GM21360 (cell line): ENCODE measurements at regions not wholly inside any gene's neighbourhood (a gene's known extent, or its start where the extent isn't known, plus 50 kb on each side); places are given as distances from the start of the nearest gene placed in this dataset.

Experiments
- ATAC-seq: cut with Tn5 transposase; IDR thresholded peaks from one replicate; pipeline ENCODE4 v1.9.1; 2021; ENCODE audit warnings: mild to moderate bottlenecking, moderate library complexity; ENCODE audit not compliant: unreplicated experiment

DNA sequence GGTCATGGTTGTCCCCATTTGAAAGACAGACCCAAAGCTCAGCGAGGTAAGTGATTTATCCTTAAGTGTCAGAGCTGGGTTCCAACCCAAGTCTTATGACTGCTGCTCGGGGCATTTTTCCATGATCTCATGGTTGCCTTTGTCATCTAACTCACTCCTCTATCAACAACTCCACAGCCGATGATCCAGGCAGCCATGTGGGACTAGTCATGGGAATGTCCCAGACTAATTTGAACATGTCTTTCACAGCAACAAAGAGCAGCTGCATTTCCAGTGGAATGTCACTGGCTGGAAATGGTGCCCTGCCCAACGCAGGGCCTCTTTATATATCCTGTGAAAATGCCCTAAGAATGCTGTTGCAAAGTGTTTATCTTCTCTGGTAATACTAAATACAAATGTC is 284.8 kb upstream of the PPARGC1A start:
- ATAC-seq: no peak

DNA sequence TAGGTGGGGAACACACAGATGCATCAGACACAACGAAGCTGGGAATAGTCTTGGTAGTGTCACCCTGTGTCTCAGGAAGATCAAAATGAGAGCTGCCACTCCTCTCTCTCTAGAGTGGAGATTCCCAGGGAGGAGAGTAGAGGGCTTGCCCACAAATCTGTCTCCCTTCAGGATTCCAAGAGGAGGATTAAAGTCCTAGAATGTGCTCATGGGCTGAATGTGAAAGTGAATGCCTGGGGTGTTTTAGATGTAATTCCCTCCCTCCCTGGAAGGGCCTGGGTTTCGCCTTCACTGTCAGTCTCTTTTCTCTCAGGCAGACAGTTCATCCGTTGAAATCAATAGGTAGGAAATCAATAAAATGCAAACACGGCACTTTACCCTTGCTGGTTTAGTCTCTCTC is 282.6 kb upstream of the PPARGC1A start:
- ATAC-seq: no peak

DNA sequence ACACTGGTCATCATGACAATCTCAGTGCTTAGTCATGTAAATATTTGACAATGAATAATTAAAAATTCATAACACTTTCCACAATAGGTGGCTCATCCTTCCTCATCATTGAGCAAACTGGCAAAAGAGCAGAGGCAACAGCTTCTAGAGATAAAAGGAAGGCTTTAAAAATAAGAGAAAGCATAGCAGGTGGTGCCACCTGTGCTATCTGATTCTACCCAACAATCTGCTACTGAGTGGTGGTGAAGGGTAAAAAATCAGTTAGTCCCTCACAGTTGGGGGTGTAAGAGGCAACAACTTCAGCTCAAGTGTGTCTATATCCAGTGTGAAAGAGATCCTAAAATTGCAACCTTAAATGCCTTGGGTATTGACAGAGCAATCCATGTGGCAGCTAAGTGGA is 280.1 kb upstream of the PPARGC1A start:
- no peak for ATAC-seq

DNA sequence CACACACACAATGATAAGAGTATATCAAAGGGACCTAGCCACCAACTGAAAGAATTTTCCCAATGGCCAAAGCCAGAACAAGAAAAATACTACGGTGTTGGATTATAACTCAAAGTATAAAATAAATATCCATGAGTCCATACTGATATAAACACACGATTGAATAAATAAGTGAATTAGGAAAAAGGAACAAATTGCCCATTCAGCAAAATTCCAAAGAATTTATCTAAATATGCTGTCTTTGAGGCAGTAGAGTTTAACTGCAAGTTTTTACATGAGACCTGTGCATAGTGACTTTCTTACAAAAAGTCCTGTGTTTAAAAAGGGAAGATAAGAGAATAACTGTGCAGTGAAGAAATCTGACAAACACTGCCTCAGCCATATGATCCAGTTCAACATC is 278.8 kb upstream of the PPARGC1A start:
- no peak for ATAC-seq

DNA sequence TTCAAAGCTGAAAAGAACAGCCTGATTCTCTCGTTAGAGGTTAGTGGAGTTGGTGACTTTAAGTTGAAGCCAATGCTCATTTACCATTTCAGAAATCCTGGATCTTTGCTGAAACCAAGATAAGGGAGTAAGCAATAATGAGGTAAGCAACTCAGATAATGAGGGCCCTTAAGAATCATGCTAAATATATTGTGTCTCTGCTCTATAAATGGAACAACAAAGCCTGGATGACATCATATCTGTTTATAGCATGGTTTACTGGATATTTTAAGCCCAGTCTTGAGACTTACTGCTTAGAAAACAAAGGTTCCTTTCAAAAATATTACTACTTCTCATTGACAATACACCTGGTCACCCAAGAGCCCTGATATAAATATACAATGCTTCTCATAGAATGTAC is 276.7 kb upstream of the PPARGC1A start:
- no peak for ATAC-seq

DNA sequence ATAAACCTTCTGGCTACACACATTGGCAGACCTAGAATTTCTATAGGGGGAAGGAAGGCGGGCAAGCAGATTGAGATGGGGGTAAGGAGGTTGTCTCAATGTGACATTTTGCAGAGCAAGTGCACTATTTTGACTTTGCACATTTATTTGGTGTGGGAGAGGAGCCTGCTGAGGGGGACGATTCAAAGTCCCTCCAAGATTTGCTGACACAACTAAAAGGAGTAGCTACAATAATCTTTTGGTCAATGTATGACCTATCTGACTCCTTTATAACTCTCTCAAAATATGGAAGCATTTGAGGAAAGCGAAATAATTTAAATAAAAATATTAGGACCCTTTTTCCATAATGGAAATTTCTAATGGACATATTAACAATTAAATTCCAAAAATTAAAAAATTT is 274.9 kb upstream of the PPARGC1A start:
- ATAC-seq: no peak

DNA sequence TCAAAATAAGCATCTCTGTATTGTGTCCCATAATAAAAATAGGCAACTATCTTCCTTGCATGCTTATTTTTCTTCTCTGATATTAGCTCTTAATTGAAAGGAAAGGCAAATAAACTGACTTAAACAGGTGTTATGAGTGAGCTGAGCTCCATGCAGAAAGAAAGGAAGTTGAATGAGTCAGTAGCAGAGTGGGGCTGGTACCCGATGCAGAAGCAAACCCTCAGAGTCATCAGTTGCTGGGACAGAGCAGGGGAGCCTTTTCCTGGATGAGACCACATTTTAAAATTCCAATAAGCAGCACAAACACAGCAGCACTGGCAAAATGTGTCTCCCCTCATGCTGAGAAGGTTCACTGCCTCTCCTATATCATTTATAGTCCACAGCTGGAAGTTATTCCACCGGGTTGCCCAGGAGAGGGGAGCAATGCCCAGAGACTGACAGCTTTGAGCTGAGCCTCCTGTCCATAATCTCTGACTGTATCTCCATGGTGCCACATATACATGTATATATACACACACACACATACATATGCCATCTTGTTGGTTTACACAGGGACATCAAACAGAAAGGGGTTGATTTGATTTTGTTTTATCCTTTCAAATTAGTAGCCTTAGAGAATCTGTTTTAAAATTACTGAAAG is 274.3 kb upstream of the PPARGC1A start:
- ATAC-seq: no peak

DNA sequence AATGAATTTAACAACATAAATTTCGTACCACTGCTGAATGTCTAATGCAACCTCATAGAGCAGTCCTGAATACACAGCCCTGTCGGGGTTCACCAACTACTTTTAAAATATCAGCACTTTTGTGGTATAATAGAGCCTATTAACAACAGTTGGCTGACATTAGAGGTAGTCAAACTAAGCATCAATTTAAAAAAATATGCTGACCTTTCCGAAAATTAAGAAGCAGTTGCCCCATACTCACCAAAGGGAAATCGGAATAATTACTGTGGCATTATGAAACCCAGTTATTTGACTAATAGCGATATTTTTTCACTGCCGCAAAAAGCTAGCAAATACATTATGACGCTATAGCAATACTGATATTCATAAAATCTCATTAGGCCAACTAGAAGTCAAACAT is 273.5 kb upstream of the PPARGC1A start:
- ATAC-seq: no peak

DNA sequence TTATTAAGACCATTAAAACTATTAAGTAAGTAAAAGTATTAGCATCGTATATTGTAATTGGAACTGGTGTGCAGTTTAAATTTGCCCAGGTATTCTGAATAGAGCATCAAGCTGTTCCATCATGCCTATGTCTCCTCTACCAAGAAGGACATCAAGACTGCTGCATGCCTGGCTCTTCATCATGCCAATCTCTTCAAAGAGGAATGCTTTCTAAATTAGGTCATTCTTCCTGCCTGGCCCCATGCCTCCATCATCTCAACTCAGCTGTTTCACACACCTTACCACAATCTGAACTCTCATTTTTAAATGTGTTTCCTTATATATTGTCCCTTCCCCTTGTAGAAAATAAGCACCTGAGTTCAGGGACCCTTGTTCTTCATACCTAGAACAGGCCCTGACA is 270.5 kb upstream of the PPARGC1A start:
- ATAC-seq: no peak

DNA sequence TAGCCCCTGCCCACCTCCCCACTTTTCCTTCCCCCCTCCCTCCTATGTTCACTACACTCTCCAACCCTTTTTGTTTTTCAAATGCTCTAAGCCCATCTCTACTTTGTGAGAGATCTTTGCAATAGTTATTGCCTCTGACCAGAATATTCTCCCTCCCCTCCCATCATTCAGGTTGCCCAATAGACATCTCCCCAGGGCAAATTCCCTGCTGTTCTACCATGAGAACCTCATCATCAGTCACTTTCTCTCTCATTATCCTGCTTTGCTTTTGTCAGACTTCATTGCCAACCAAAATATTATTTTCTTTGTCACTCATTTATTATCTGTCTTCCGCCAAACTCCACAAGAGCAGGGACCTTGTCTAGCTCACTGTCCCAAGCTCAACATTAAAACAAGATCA is 268.2 kb upstream of the PPARGC1A start:
- no peak for ATAC-seq

DNA sequence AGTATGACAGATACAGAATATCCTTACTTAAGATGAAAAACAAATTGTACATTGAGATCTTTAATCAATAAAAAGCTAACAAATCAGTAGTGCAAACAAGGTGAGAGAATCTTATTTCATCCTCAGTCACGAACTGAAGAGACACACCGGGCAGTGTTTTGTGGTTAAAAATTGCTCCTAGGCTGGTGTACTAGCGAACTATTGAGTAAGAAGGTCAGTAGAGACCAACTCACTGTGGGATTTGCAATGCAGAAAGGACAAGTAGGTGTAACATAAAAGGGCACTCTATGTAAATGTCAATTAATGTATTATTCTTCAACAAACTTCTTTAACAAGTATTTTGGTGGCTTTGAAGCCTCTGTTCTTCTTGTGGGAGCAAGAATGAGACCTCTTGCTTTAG is 260.2 kb upstream of the PPARGC1A start:
- ATAC-seq: no peak

DNA sequence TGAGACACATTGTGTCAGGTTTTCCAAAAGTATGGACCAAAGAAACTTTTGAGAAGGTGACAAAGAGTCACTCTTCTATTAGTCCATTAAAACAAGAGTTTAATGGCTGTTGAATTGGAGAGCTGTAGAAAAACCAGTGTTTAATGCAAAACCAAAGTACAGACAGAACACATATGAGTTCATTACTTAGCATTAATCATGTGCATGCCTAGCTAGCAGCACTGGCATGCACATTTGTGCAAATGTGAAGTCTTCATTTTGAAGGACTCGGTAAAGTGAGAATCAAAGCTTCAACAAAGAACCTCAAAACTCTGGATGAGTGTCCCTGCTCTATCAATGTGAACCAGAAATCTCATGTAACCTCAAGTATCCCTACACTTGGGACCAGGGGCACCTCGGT is 256.3 kb upstream of the PPARGC1A start:
- ATAC-seq: no peak

DNA sequence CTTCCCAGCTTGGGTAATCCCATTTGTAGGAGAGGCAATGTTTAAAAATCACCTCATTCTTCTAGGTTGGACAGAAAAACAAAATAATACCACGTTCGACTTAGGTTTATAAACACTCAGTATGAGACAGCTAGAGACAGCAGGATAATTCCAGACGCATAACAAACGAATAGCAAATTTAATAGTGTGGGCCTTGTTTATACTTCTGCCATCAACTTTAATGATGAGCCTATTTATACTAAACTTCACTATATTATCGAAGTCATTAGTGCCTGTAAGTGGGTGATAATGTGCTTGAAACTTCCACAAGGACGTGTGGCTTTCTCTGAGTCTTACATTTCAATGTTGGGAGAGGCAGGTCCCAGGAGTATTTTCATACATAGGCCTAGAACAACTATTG is 255.7 kb upstream of the PPARGC1A start:
- no peak for ATAC-seq

DNA sequence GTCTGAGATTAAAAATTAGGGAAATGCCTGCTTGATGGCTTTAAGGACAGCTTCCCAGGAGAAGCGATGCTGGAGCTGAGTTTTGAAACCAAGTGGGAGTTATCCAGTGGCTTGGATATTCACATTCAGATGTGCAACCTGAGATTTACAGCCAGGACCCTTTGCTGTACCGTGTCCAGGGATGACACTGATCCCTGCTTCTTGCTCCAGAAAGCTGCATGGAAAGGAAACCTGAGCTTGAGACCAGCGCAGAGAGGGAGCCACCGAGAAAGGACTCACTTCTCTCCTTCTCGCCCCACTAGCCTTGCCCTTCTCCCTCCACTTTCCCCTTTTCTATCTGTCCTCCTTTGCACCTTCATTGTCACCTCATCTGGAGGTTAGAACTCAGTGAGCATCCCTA is 254.5 kb upstream of the PPARGC1A start:
- no peak for ATAC-seq

DNA sequence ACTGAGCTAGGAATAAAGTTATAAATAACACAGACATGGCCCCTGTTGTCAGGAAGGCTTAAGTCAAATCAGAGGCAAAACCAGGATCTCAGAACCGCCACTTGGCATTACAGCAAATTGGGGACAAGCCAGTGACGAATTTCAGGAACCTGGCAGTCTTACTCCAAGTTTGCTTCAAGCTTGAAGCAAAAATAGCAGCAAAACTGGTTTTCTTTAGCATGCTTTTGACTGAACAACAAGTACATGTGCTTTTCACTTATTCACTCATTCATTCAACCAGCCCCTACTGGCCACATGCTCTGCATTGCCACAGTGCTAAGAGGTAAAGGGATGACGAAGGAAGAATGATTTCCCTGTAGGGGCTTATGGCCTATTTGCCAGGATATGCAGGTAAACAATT is 253.9 kb upstream of the PPARGC1A start:
- no peak for ATAC-seq

DNA sequence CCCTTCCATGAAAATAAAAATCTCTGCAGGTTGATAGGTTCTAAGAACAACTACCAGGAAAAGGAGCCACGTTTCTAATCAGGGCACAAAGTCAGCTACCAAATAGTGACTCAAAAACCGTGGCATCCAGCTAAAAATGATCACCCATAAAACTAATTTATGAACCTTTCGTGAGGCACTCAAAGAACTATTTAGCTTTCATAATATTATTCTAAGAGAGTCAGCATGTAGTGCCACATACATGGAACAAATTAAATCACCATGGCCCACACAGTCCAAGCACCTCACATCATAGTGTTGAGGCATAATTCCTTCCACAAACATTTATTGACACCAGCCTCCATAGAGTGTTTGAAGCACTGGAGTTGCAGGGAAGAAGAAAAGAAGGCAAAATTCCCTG is 252.0 kb upstream of the PPARGC1A start:
- no peak for ATAC-seq

DNA sequence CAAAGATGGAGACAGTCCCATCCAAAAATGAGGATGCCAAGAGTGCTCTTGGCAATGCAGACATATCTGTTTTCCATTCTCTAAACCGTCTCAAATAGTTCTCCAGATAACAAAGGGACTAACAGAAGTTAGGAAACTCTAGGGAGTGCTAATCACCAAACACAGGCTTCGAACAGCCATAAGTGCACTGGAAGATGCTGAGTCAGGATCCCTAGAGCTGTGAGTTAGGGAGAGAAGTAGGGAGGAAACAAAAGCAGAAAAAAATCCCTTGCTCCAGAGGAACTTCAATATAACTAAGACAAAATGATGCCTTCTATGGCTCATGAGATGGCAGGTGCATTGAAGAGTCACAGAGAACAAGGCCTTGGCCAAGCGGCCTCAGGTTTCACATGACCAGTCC is 251.0 kb upstream of the PPARGC1A start:
- ATAC-seq: no peak

DNA sequence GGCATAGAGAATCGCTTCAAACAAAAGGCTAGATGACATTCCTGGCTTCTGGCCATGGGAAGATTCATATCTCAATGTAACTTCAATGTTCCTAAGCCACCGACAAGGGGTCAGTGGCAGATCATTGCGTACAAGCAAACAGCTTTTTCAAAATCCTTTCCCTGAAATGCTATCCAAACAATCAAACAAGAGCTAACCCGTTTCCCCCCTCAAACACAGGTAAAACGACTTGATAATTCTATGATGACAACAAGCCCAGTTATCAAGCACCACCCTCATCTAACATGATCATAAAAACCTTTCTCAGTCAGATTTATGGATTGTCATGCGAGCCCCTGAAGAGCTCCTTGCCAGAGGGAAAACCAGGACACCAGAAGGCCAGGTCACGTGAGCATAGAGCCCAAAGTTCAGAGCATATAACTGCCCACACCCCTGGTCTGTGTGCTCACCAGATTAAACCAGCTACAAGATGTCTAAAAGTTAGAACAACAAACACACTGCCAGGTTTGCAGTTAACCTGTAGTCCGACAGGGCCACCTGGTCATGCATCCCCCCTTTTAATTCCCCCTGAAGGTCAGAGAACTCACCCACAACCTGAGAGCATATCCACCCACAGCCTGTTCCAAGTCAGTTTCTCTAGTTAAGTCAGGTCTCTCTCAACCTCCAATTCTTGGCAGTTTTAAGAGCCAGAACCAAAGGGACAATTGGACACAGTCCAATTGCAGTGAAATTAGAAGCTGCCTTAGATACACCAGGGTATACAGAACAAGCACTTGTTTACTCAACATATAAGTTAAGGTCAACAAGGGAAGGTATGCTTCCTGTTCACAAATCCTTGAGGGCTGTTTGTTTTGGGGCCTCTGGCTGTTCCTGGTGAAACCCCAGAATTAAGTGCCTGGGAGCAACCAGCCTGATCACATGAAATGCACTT is 248.1 kb upstream of the PPARGC1A start:
- ATAC-seq: no peak

DNA sequence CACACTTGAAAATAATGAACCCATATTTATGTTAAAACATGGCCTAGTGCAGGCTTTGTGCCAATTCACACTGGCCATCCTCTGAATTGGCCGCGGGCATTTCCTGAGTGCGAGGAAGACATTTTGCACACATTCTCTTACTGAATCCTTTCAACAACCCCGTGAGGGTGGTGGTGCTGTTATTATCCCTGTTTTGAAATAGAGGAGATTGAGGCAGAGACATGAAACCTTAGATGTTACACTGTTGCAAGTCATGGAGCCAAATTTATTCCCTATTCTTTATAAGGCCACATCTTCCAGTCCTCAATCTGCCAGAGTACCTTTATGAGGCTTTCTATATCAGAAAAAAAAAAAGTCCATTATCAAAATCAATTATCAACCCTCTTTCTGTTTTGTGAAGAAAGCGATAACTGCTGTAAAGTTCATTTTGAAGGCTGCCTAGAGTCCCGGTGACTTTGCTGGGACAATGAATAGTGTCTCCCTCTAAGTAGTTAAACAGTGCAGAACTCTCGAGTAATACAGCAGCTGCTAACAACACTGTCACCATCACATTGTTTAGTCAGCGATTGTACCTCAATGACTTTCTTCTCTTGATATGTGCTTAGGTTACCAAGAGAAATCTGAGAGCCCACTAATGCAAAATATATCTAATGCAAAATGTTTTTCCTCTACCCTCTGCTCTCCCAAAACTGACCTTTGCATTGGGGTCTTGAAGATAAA is 242.3 kb upstream of the PPARGC1A start:
- ATAC-seq: no peak

DNA sequence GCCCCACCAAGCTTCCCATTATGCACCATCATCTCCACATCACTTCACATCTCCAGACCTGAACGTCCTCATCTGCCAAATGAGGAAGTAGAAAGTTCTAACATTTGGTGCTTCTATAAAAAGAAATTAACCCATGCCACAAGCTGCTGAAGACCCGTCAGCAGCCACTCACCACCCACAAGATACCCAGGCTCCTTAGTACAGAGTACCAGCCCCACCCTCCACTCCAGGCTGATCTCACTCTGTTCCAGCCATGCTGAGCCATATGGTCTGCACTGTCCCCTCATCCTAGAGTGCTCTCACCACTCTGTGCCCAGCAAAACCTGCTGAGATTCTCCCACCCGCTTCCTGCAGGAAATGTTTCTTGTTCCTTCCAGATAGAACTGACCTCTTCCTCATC is 240.8 kb upstream of the PPARGC1A start:
- no peak for ATAC-seq

DNA sequence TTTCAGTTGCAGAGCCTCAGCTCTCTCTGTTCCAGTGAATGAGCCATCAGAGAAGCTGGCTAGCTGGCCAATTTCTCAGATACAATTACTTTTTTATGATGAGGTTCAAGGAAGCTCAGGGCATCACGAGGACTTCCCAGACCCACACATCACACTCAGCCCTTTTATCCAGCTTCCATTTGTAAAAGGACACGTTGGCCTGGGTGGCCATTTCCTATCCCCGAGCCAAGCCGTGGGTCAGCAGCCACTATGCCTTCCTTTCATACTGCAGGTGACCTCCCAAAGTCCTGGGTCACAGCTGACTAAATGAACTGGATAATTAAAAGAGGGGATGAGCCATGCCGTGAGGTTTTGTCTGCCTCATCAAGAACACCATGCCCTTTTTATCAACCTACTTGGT is 236.9 kb upstream of the PPARGC1A start:
- ATAC-seq: no peak
